Endothelial cell of hepatic sinusoid (primary cell): ENCODE measurements at regions not wholly inside any gene's neighbourhood (a gene's known extent, or its start where the extent isn't known, plus 50 kb on each side); places are given as distances from the start of the nearest gene placed in this dataset.
"Not testable (repeated sequence)": the region's sequence is repeated elsewhere in the genome, so short reads cannot be mapped to it uniquely, and the experiment has no call there.

Source experiments
- in situ Hi-C: cut with HindIII; loops from 2 replicates; pipeline ENCODE4 v1.10.0; 2017; ENCODE audit warnings: low sequenced_read_pairs

- in situ Hi-C loops = loop anchor here (10.0 kb wide), 1 partner anchor 79 kb away; no protein-coding TSS in a partner anchor
Observed at GRCh38 chr19:23475477-23475876, 80.2 kb upstream of the ZNF91 start.

GRCh38 chr19:23474761-23475160 lies 79.5 kb upstream of the ZNF91 start:
- in situ Hi-C loops = loop anchor here (10.0 kb wide), 1 partner anchor 80 kb away; no protein-coding TSS in a partner anchor

GRCh38 chr19:23474172-23474571 lies 78.9 kb upstream of the ZNF91 start:
- in situ Hi-C loops = loop anchor here (10.0 kb wide), 1 partner anchor 81 kb away; no protein-coding TSS in a partner anchor

GRCh38 chr19:23470873-23471545 lies 75.7 kb upstream of the ZNF91 start:
- in situ Hi-C loops = loop anchor here (10.0 kb wide), 1 partner anchor 84 kb away; no protein-coding TSS in a partner anchor

GRCh38 chr19:23464349-23464748 lies 69.1 kb upstream of the ZNF91 start:
- in situ Hi-C loops = not testable (repeated sequence)

GRCh38 chr19:23461120-23461519 lies 65.8 kb upstream of the ZNF91 start:
- in situ Hi-C loops = no loop called here

GRCh38 chr19:23460656-23461055 lies 65.4 kb upstream of the ZNF91 start:
- in situ Hi-C loops = no loop called here
